Body of pancreas (tissue), 4 donors: ENCODE measurements at regions not wholly inside any gene's neighbourhood (a gene's known extent, or its start where the extent isn't known, plus 50 kb on each side); places are given as distances from the start of the nearest gene placed in this dataset.

Source experiments
- ATAC-seq: fragments of 150-250 bp; one replicate; pipeline ENCODE4 v1.9.1; 2016
- DNase-seq, 4 donors: peaks; one replicate each; pipeline ENCODE4 v3.0.0-alpha.2; 2019
- H3K27ac ChIP-seq, 4 donors: fragments of 200-600 bp; sonication (generic); 1 replicate in 3 of 4; 2 replicates in 1 of 4; pipeline versions ENCODE4 v1.5.1 to v1.6.1; 2016 to 2019; ENCODE audit warnings: mild to moderate bottlenecking in 1 of 4, mixed read lengths in 1 of 4, moderate library complexity in 1 of 4
- H3K27me3 ChIP-seq, 2 donors: fragments of 200-600 bp; sonication (generic); one replicate each; pipeline ENCODE4 v1.6.0; 2016; ENCODE audit warnings: mild to moderate bottlenecking in 1 of 2
- H3K36me3 ChIP-seq, 2 donors: fragments of 200-600 bp; sonication (generic); replicated peaks in 1 of 2; 2 replicates each; pipeline ENCODE4 v1.5.1; 2016; ENCODE audit warnings: low read depth in 2 of 2; ENCODE audit not compliant: insufficient read depth in 1 of 2
- H3K4me1 ChIP-seq: fragments of 200-600 bp; sonication (generic); one replicate; pipeline ENCODE4 v1.6.0; 2016
- H3K4me3 ChIP-seq, 2 donors: fragments of 200-600 bp; sonication (generic); 1 replicate in 1 of 2; 2 replicates in 1 of 2; pipeline ENCODE4 v1.5.1; 2016 to 2019
- H3K9me3 ChIP-seq, 3 donors: fragments of 200-600 bp; sonication (generic); 1 replicate in 2 of 3; 2 replicates in 1 of 3; pipeline ENCODE4 v1.5.1; 2016
- CTCF ChIP-seq, 7 experiments: fragments of 450-650 bp in 4 of 7; fragments of 200-600 bp in 3 of 7; sonication (generic) in 3 of 7; IDR thresholded peaks; one replicate each; pipeline ENCODE4 v1.5.1; 2016 to 2019; ENCODE audit warnings: antibody characterized with exemption in 7 of 7
- POLR2A ChIP-seq, 3 donors: fragments of 450-650 bp; IDR thresholded peaks; one replicate each; pipeline ENCODE4 v1.6.1; 2016; ENCODE audit warnings: antibody characterized with exemption in 3 of 3, mild to moderate bottlenecking in 2 of 3
- WGBS, 2 donors: methylation state at CpG; one replicate each; pipeline ENCODE4 v1.1.5; 2017; 5-methylcytosine and 5-hydroxymethylcytosine counted together
- intact Hi-C: fragments of 100-400 bp; cut with DNase I; formaldehyde crosslinking; loops from one replicate; pipeline ENCODE4 v1.15.1; 2023

DNA sequence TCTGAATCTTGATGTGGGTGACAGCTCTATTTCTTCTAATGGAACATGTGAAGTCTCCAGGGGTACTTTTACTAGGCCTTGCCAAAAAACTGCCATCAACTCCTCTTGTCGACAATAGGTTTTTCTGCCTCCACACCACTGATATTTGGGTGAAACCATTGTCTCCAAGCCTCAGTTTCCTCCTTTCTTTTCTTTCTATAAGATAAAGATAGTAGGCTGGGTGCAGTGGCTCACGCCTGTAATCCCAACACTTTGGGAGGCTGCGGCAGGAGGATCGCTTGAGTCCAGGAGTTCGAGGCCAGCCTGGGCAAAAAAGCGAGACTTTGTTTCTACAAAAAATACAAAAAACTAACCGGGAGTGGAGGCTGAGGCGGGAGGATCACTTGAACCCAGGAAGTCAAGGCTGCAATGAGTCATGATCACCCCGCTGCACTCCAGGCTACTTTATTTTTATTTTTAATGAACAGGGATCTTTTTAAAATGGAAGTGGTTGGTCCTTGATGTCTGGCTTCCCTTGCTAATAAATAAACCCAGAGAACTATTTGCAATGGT lies 159.9 kb upstream of the TNFAIP3 start:
- Histone ChIP-seq H3K4me1 (peaks cover 22% of the 10 kb centered on the region), H3K27ac (peak overlapping the region in 1 of 4 donors; percentile 3), H3K9me3 (no peaks in the 10 kb centered on the region), H3K27me3 (no peaks in the 10 kb centered on the region), H3K36me3 (no peaks in the 10 kb centered on the region), H3K4me3 (no peak overlapping the region)
- ATAC-seq (no peak), DNase-seq (no peak)
- intact Hi-C loops, result no loop called here
- WGBS, 2 donors, result 76 to 81% methylated on average over 9 of the region's 9 CpGs
- no peak for TF ChIP-seq POLR2A (IDR thresholded peaks at IDR 0.05)
- no peak for TF ChIP-seq CTCF (IDR thresholded peaks at IDR 0.05)

- no peaks in the 10 kb centered on the region for H3K27me3 ChIP-seq
- peaks cover 20% of the 10 kb centered on the region for H3K4me1 ChIP-seq
- DNase-seq (peak; percentile 53 to 78 (median 60)), ATAC-seq (peak; percentile 60)
- TF ChIP-seq POLR2A (IDR thresholded peaks at IDR 0.05), result no peak
- TF ChIP-seq CTCF (IDR thresholded peaks at IDR 0.05), result peak; percentile 50 to 86 (median 77)
- WGBS, 2 donors, result 5 to 9% methylated on average over 13 of the region's 13 CpGs
- intact Hi-C loops, result no loop called here
- H3K36me3 ChIP-seq, result no peaks in the 10 kb centered on the region
- no peak overlapping the region for H3K4me3 ChIP-seq
- peak overlapping the region in 1 of 4 donors; percentile 3 for H3K27ac ChIP-seq
- H3K9me3 ChIP-seq, result no peaks in the 10 kb centered on the region
Observed at GRCh38 chr6:137707590-137708360, 159.3 kb upstream of the TNFAIP3 start.

DNA sequence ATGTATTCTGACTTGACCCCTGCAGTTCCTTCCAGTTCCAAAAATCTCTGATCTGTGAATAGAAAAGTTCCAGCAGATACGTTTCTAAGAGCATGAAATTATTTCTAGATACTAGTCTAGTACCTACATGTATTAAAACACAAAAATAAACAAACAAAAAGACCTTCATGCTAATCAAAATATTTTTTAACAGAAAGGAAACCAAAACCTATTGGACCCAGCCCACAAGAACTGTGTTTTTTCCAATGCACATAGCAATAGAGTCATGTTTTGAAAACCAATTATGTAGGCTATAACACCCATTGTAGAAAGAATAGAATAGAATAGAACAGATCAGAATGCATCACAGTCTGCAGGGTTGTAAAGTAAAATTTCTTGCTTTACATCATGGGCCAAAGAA lies 158.6 kb upstream of the TNFAIP3 start:
- Histone ChIP-seq H3K27ac (no peak overlapping the region), H3K4me3 (no peak overlapping the region), H3K36me3 (no peaks in the 10 kb centered on the region), H3K27me3 (no peaks in the 10 kb centered on the region), H3K4me1 (peaks cover 20% of the 10 kb centered on the region), H3K9me3 (no peaks in the 10 kb centered on the region)
- ATAC-seq (no peak), DNase-seq (no peak)
- no peak for TF ChIP-seq CTCF (IDR thresholded peaks at IDR 0.05)
- TF ChIP-seq POLR2A (IDR thresholded peaks at IDR 0.05), result no peak
- WGBS, 2 donors, result 25 to 38% methylated on average over 1 of the region's 1 CpG
- intact Hi-C loops, result no loop called here

- Histone ChIP-seq H3K36me3 (no peaks in the 10 kb centered on the region), H3K27ac (no peak overlapping the region), H3K27me3 (no peaks in the 10 kb centered on the region), H3K4me1 (peaks cover 20% of the 10 kb centered on the region), H3K9me3 (no peaks in the 10 kb centered on the region), H3K4me3 (no peak overlapping the region)
- no peak for DNase-seq
- no peak for ATAC-seq
- TF ChIP-seq CTCF (IDR thresholded peaks at IDR 0.05), result no peak
- TF ChIP-seq POLR2A (IDR thresholded peaks at IDR 0.05), result no peak
- WGBS, 2 donors, result 86 to 88% methylated on average over 7 of the region's 7 CpGs
- intact Hi-C loops, result no loop called here
Observed at GRCh38 chr6:137709424-137710236, 157.4 kb upstream of the TNFAIP3 start.
